ENCODE measurements at regions not wholly inside any gene's neighbourhood (a gene's known extent, or its start where the extent isn't known, plus 50 kb on each side); places are given as distances from the start of the nearest gene placed in this dataset.

GRCh38 chr5:4104831-4105597 is 509.4 kb downstream of the IRX1 start:
- H3K27ac ChIP-seq (ENCODE audit: low read depth): no peak overlapping the region

GRCh38 chr5:4108690-4109089 is 513.1 kb downstream of the IRX1 start:
- Histone ChIP-seq H3K27ac (ENCODE audit: low read depth) (no peak overlapping the region), H3K4me3 (ENCODE audit: low read depth, low read length) (no peak overlapping the region), H3K36me3 (ENCODE audit: insufficient read depth) (no peaks in the 10 kb centered on the region), H3K4me1 (ENCODE audit: insufficient read depth) (no peaks in the 10 kb centered on the region)
- 27% methylated on average over 1 of the region's 1 CpG for WGBS
- no peak for DNase-seq (ENCODE audit: extremely low spot score)

More at GRCh38 chr5:4104831-4105597, 509.4 kb downstream of the IRX1 start:
- H3K4me3 ChIP-seq (ENCODE audit: low read depth, low read length): no peak overlapping the region
- no peak for DNase-seq (ENCODE audit: extremely low spot score)
- H3K4me1 ChIP-seq (ENCODE audit: insufficient read depth): no peaks in the 10 kb centered on the region
- no peaks in the 10 kb centered on the region for H3K36me3 ChIP-seq (ENCODE audit: insufficient read depth)
- WGBS: 71% methylated on average over 4 of the region's 4 CpGs

- Histone ChIP-seq H3K27ac (ENCODE audit: low read depth) (no peak overlapping the region), H3K4me3 (ENCODE audit: low read depth, low read length) (no peak overlapping the region), H3K4me1 (ENCODE audit: insufficient read depth) (no peaks in the 10 kb centered on the region), H3K36me3 (ENCODE audit: insufficient read depth) (no peaks in the 10 kb centered on the region)
- no peak for DNase-seq (ENCODE audit: extremely low spot score)
- 57% methylated on average over 8 of the region's 8 CpGs for WGBS
These were observed 517.8 kb downstream of the IRX1 start for GRCh38 chr5:4113426-4113825.

GRCh38 chr5:4113905-4114304 is 518.3 kb downstream of the IRX1 start:
- Histone ChIP-seq H3K4me1 (ENCODE audit: insufficient read depth) (no peaks in the 10 kb centered on the region), H3K4me3 (ENCODE audit: low read depth, low read length) (no peak overlapping the region), H3K36me3 (ENCODE audit: insufficient read depth) (no peaks in the 10 kb centered on the region), H3K27ac (ENCODE audit: low read depth) (no peak overlapping the region)
- no peak for DNase-seq (ENCODE audit: extremely low spot score)
- 91% methylated on average over 9 of the region's 9 CpGs for WGBS

- H3K4me1 ChIP-seq (ENCODE audit: insufficient read depth): no peaks in the 10 kb centered on the region
- no peak overlapping the region for H3K4me3 ChIP-seq (ENCODE audit: low read depth, low read length)
- WGBS: 79% methylated on average over 4 of the region's 4 CpGs
- no peak overlapping the region for H3K27ac ChIP-seq (ENCODE audit: low read depth)
- H3K36me3 ChIP-seq (ENCODE audit: insufficient read depth): no peaks in the 10 kb centered on the region
- no peak for DNase-seq (ENCODE audit: extremely low spot score)
These were observed 518.8 kb downstream of the IRX1 start for GRCh38 chr5:4114452-4114851.

- no peak for DNase-seq (ENCODE audit: extremely low spot score)
- 75% methylated on average over 3 of the region's 3 CpGs for WGBS
- no peak overlapping the region for H3K4me3 ChIP-seq (ENCODE audit: low read depth, low read length)
- no peaks in the 10 kb centered on the region for H3K4me1 ChIP-seq (ENCODE audit: insufficient read depth)
- no peaks in the 10 kb centered on the region for H3K36me3 ChIP-seq (ENCODE audit: insufficient read depth)
- no peak overlapping the region for H3K27ac ChIP-seq (ENCODE audit: low read depth)
These were observed 521.2 kb downstream of the IRX1 start for GRCh38 chr5:4116834-4117233.

GRCh38 chr5:4124221-4124970 is 528.8 kb downstream of the IRX1 start:
- H3K36me3 ChIP-seq (ENCODE audit: insufficient read depth): no peaks in the 10 kb centered on the region
- no peak for DNase-seq (ENCODE audit: extremely low spot score)
- H3K27ac ChIP-seq (ENCODE audit: low read depth): no peak overlapping the region
- WGBS: 51% methylated on average over 7 of the region's 7 CpGs
- H3K4me3 ChIP-seq (ENCODE audit: low read depth, low read length): no peak overlapping the region
- no peaks in the 10 kb centered on the region for H3K4me1 ChIP-seq (ENCODE audit: insufficient read depth)

- H3K36me3 ChIP-seq (ENCODE audit: insufficient read depth): no peaks in the 10 kb centered on the region
- 88% methylated on average over 9 of the region's 9 CpGs for WGBS
- DNase-seq (ENCODE audit: extremely low spot score): no peak
- no peaks in the 10 kb centered on the region for H3K4me1 ChIP-seq (ENCODE audit: insufficient read depth)
- H3K4me3 ChIP-seq (ENCODE audit: low read depth, low read length): no peak overlapping the region
- no peak overlapping the region for H3K27ac ChIP-seq (ENCODE audit: low read depth)
These were observed 533.4 kb downstream of the IRX1 start for GRCh38 chr5:4128994-4129393.

GRCh38 chr5:4129523-4129922 is 533.9 kb downstream of the IRX1 start:
- no peak for DNase-seq (ENCODE audit: extremely low spot score)
- whole genome bisulfite sequencing: 84% methylated on average over 7 of the region's 7 CpGs
- Histone ChIP-seq H3K4me1 (ENCODE audit: insufficient read depth) (no peaks in the 10 kb centered on the region), H3K27ac (ENCODE audit: low read depth) (no peak overlapping the region), H3K36me3 (ENCODE audit: insufficient read depth) (no peaks in the 10 kb centered on the region), H3K4me3 (ENCODE audit: low read depth, low read length) (no peak overlapping the region)

- Histone ChIP-seq H3K27ac (ENCODE audit: low read depth) (no peak overlapping the region), H3K36me3 (ENCODE audit: insufficient read depth) (no peaks in the 10 kb centered on the region), H3K4me1 (ENCODE audit: insufficient read depth) (no peaks in the 10 kb centered on the region), H3K4me3 (ENCODE audit: low read depth, low read length) (no peak overlapping the region)
- no peak for DNase-seq (ENCODE audit: extremely low spot score)
- 65% methylated on average over 3 of the region's 3 CpGs for WGBS
These were observed 535.2 kb downstream of the IRX1 start for GRCh38 chr5:4130819-4131218.

GRCh38 chr5:4137781-4138180 is 542.1 kb downstream of the IRX1 start:
- no peaks in the 10 kb centered on the region for H3K36me3 ChIP-seq (ENCODE audit: insufficient read depth)
- no peak overlapping the region for H3K27ac ChIP-seq (ENCODE audit: low read depth)
- WGBS: 55% methylated on average over 7 of the region's 7 CpGs
- no peak overlapping the region for H3K4me3 ChIP-seq (ENCODE audit: low read depth, low read length)
- H3K4me1 ChIP-seq (ENCODE audit: insufficient read depth): no peaks in the 10 kb centered on the region
- no peak for DNase-seq (ENCODE audit: extremely low spot score)

GRCh38 chr5:4142842-4143241 is 547.2 kb downstream of the IRX1 start:
- H3K4me3 ChIP-seq (ENCODE audit: low read depth, low read length): no peak overlapping the region
- WGBS: 51% methylated on average over 6 of the region's 6 CpGs
- no peaks in the 10 kb centered on the region for H3K36me3 ChIP-seq (ENCODE audit: insufficient read depth)
- H3K4me1 ChIP-seq (ENCODE audit: insufficient read depth): no peaks in the 10 kb centered on the region
- no peak overlapping the region for H3K27ac ChIP-seq (ENCODE audit: low read depth)
- no peak for DNase-seq (ENCODE audit: extremely low spot score)

- 93% methylated on average over 23 of the region's 23 CpGs for WGBS
- H3K36me3 ChIP-seq (ENCODE audit: insufficient read depth): no peaks in the 10 kb centered on the region
- no peak overlapping the region for H3K4me3 ChIP-seq (ENCODE audit: low read depth, low read length)
- no peaks in the 10 kb centered on the region for H3K4me1 ChIP-seq (ENCODE audit: insufficient read depth)
- DNase-seq (ENCODE audit: extremely low spot score): no peak
- no peak overlapping the region for H3K27ac ChIP-seq (ENCODE audit: low read depth)
These were observed 548.9 kb downstream of the IRX1 start for GRCh38 chr5:4144411-4145007.

- Histone ChIP-seq H3K27ac (ENCODE audit: low read depth) (no peak overlapping the region), H3K4me3 (ENCODE audit: low read depth, low read length) (no peak overlapping the region), H3K36me3 (ENCODE audit: insufficient read depth) (no peaks in the 10 kb centered on the region), H3K4me1 (ENCODE audit: insufficient read depth) (no peaks in the 10 kb centered on the region)
- DNase-seq (ENCODE audit: extremely low spot score): no peak
- 80% methylated on average over 3 of the region's 3 CpGs for WGBS
These were observed 549.9 kb downstream of the IRX1 start for GRCh38 chr5:4145511-4145910.

Measured in urinary bladder (tissue), 3 donors.